DMS 273 (cell line): ENCODE measurements at regions not wholly inside any gene's neighbourhood (a gene's known extent, or its start where the extent isn't known, plus 50 kb on each side); places are given as distances from the start of the nearest gene placed in this dataset.
"Not testable (repeated sequence)": the region's sequence is repeated elsewhere in the genome, so short reads cannot be mapped to it uniquely, and the experiment has no call there.

Experiments used
- DNase-seq: peaks from one replicate; lab custom pipeline; 2025; ENCODE audit not compliant: unreplicated experiment; lab: John Stamatoyannopoulos, UW

DNA sequence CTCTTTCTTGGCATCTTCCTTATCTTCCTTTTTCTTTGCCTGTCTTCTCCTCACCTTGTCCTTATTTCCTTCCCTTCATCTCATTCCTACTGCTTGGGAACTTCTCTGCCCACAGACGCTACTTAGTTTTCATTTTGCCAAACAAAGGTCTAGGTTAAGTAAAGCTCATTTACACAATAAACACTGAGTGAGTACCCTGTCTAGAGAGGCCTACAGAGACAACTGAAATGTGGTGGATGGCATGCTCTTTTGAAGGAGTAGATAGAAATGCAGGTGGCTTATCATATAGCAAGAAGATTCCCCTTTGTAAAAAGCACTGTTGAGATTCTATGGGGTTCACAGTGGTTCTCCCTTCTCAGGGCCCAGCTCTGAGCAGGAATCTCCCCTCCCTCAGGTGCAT lies 319.0 kb downstream of the CNTN3 start:
- DNase-seq = no peak

DNA sequence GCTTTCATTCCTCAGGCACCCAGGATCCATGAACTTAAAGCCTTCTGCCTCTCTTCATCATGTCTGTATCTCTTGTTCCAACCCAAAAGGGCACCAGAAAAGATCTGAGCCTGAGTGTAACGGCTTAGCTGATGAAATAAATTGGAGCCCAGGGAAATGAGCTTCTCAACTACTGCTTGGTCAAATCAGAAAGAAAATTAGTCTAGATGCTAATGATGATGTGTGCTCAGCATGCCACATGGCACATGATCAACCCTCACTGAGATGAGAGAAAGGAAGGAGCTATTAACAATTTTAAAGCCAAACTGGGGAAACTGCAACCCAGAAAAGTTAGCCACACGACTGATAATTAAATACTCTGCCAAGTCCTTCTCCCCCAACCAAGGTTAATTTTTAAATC lies 325.7 kb downstream of the CNTN3 start:
- no peak for DNase-seq

DNA sequence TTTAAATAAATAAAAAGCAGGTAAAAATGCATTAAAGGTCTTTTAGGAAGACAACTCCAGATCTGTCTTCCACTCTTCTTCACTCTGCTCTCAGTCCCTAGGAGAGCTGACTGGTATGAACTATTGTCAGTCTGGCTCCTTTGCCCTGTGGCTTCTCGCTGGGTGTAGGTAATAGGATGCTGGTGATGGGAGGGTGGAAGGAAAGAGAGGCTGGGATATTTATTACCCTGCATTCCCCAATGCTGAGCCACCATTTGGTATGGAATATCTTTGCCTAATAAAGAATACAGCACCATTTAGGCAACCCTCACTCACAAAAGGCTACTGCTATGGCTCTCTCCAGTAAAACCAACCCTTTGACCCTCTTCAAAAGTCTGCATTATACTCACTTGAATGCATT lies 326.9 kb downstream of the CNTN3 start:
- DNase-seq = no peak

GRCh38 chr3:74282202-74282601 lies 332.3 kb downstream of the CNTN3 start:
- DNase-seq = no peak

- no peak for DNase-seq
These were observed 332.8 kb downstream of the CNTN3 start for GRCh38 chr3:74281705-74282104.

DNA sequence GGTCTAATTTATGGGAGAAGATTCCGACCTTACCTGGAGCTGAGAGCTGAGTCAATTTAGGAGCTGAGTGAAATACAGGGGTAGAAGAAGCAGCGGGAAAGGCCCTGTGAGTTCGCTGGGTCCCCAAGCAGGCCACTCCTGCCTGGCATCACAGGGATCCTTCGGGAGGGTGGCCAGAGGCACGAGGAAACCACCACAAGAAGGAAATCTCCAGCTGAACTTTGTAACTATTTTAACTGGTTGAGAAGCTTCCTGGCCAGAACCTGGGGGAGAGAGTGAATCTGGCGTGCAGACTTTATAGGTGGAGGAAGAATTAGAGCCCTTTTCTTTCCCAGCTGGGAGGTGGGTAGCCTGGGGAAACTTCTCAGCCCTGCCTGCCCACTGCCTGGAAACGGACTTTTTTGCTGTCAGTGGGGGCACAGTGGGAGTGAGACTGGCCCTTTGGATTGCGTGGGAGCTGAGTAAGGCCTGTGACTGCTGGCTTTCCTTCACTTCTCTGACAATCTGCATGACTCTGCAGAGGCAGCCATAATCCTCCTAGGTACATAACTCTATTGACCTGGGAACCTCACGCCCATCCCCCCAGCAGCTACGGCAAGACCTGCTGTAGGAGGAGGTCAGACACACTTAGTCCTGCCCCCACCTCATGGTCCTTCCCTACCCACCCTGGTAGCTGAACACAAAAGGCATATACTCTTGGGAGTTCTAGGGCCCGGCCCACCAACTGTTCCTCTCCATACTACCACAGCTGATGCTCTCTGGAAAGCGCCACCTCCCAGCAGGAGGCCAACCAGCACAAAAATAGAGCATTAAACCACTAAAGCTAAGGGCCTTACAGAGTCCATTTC lies 340.7 kb downstream of the CNTN3 start:
- DNase-seq = no peak

GRCh38 chr3:74273091-74273490 lies 341.4 kb downstream of the CNTN3 start:
- DNase-seq = no peak

DNA sequence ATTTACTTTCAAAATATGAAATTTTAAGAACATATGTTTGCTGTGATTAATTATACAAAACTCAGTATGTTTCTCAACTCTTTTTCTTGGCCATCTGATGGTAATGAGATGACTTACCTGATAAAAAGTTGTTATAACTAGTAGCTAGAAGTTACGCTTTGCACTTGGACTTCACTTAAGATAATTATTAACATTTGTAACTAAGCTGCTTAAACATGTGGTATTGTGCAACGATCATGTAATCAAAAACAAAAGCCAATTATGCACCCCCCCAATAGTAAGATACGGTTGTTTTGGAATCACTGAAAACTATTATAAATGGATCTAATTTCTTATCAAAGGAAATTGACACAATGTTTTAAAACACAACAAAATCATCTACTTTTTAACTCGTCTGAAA lies 342.9 kb downstream of the CNTN3 start:
- no peak for DNase-seq

- DNase-seq = no peak
These were observed 344.8 kb downstream of the CNTN3 start for GRCh38 chr3:74269689-74270088.

DNA sequence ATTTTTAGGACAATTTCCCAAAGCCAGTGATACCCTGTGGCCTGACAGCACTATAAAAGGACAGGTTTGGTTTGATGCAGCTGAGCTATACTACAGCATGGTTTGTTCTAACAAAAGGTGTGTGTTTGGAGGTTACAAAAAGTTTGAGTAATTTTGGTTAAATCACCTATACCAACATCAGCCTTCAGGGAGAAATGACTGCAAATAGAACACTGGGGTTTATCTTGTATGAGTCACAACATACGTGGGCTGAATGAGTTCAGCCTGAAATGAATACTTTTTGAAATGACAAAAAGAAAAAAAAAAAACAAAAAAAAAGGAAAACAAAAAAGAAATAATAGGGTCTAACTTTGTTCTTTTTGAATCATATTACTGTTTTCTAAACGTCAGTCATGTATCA lies 345.7 kb downstream of the CNTN3 start:
- DNase-seq = no peak

GRCh38 chr3:74267588-74268184 lies 346.8 kb downstream of the CNTN3 start:
- peak; percentile 43 for DNase-seq

DNA sequence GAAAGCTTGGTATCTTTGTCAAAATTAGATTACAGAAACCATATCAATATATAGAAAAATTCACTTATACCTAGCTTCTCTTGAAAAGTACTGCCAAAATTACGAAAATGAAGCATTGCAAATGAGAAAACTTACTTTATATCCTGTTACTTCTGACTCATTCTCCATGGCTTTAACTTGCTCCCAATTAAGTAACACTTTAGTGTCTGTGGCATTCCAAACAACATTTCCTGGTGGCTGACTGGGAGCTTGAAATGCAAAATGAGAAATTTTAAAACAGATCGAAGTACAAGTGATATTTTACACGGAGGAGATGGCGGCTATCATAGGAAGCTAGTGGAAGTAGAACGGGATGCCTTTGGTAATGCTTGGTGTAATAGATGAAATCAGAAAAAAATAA lies 347.3 kb downstream of the CNTN3 start:
- DNase-seq = no peak

DNA sequence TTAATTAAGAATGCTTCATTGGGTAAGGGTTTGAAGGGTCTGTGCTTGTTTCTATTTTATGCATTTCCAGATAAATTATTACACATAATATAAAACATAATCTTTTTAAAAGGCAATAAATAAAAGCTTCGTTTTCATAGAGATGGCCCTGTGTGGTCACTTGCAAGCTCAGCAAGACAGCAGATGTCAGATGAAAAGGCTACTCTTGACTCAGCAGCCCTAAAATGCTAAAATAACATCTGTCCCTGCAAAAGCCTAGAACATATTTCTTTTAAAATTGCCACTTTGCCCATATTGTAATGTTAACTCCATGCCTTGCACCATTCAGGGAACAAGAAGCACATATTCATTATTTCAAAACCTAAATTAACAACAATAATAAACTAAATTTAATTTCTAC lies 349.4 kb downstream of the CNTN3 start:
- DNase-seq = no peak

- DNase-seq = no peak
These were observed 351.4 kb downstream of the CNTN3 start for GRCh38 chr3:74263031-74263430.

- DNase-seq = no peak
These were observed 381.4 kb downstream of the CNTN3 start for GRCh38 chr3:74233091-74233490.

DNA sequence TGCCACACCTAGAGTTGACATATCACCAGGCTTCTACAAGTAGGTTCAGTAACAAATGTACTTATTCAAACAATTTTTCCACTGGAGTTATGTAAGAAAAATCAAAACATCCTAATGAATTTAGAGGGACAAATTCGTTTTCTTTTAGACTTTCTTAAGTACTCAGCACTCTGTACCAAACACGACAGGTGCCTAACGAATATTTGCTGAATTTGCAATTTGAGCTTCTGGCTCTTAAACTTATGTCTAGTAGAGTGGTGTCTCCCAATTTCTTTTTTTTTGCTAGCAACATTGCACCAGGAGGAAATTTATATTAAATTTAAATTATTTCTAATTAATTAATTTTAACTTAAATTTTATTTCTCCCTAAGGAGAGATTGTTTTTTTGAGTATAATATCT lies 397.0 kb downstream of the CNTN3 start:
- DNase-seq = no peak

DNA sequence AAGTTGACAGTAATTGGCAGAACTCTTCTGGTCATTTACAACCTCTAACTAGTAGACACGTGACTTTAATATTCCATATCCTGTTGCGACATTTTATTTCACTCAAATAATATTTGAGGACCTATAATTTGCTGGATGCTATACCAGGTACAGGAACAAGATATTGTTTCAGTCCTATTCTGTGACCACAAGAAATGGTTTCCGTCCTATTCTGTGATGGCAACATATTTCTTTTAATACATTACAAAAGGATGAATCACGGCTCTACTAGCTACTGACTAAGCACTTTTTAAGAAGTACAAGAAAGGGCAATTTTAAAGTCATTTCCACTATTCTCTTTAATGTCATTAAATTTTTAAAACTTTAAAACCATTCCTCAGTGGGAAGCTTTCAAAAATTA lies 400.2 kb downstream of the CNTN3 start:
- no peak for DNase-seq

DNA sequence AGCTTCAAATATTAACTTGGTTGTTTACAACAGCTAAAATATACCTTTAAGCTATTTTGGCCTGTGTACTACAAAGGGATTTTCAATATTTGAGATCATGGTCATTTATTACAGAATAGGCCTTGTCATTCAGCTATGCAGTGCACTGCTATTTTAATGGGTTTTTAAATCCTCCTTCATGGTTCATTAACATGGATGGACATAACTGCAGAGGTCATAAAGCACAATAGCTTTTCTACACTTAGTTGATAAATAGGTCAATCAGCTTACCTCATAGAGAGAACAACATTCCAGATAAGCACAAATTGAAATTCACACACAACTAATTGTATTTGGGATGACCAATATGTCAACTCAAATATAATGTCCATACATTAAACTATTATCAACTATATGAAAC lies 403.7 kb downstream of the CNTN3 start:
- no peak for DNase-seq

GRCh38 chr3:74200952-74201351 lies 413.5 kb downstream of the CNTN3 start:
- no peak for DNase-seq

GRCh38 chr3:74178664-74179063 lies 435.8 kb downstream of the CNTN3 start:
- DNase-seq = not testable (repeated sequence)

DNA sequence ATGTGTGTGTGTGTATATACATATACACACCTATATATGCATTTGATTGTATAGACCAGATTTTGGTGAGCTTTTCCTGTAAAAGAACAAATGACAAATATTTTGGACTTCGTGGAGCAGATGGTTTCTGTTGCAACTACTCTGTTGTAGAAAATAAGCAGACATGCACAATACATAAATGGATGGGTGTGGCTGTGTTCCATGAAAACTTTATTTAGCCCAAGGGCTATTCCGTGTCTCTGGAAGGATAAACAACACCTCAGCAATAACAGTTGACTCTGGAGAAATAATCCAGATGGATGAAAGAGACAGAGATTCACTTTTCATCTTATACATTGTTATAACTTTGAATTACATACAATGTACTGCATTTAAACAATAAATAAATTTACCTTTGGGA lies 441.4 kb downstream of the CNTN3 start:
- DNase-seq = no peak

- no peak for DNase-seq
These were observed 446.5 kb downstream of the CNTN3 start for GRCh38 chr3:74167926-74168325.

DNA sequence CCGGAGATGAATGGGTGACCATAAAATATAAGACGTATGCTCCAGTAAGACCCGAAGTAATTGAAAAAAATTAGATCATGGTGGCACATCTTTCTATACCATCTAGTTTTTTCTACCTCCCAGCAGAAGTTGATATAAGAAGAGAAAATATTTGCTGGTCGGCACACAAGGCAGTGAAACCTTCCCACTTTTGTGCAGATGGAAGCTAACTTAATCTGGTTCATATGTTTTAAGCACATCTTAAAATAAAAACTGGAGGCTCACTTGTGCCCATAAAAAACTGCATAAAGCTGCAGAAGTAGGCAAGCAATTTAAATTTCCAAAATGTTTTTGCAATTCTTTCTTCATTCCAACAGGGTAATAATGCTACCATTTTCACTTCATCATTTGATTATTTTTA lies 449.2 kb downstream of the CNTN3 start:
- no peak for DNase-seq
